GM12874 (cell line): ENCODE measurements at regions not wholly inside any gene's neighbourhood (a gene's known extent, or its start where the extent isn't known, plus 50 kb on each side); places are given as distances from the start of the nearest gene placed in this dataset.

Experiments used
- TF ChIP-seq, protein P1 (sequence below): IDR thresholded peaks from 2 replicates; pipeline ENCODE4 v1.5.1; 2011; ENCODE audit warnings: low read depth, mild to moderate bottlenecking, control low read depth, low read length, moderate library complexity; ENCODE audit not compliant: insufficient read depth

DNA sequence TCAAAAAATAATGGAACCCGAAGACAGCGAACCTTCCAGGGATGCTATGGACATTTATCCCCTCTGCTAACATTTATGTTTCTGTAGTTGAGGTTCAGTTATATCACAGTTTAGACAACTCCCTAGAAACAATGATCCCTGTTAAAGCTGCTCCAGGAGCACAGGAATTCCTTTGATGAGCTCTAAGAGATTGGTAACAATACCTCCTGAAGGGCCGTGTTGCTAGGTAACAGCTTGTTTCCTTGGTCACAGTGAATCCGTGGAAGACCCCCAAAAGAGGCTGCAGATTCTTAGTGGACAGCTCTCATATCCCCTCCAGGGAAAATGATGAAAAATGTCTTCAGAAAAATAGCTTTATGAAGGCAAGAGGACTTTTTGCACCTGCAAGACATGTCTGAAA is 160.2 kb downstream of the SERPINI1 start:
- TF ChIP-seq, protein P1, sequence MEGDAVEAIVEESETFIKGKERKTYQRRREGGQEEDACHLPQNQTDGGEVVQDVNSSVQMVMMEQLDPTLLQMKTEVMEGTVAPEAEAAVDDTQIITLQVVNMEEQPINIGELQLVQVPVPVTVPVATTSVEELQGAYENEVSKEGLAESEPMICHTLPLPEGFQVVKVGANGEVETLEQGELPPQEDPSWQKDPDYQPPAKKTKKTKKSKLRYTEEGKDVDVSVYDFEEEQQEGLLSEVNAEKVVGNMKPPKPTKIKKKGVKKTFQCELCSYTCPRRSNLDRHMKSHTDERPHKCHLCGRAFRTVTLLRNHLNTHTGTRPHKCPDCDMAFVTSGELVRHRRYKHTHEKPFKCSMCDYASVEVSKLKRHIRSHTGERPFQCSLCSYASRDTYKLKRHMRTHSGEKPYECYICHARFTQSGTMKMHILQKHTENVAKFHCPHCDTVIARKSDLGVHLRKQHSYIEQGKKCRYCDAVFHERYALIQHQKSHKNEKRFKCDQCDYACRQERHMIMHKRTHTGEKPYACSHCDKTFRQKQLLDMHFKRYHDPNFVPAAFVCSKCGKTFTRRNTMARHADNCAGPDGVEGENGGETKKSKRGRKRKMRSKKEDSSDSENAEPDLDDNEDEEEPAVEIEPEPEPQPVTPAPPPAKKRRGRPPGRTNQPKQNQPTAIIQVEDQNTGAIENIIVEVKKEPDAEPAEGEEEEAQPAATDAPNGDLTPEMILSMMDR: no peak

GRCh38 chr3:167895178-167895577 is 159.7 kb downstream of the SERPINI1 start:
- TF ChIP-seq, protein P1: no peak

- TF ChIP-seq, protein P1: no peak
Observed at GRCh38 chr3:167892205-167892604, 156.7 kb downstream of the SERPINI1 start.

- TF ChIP-seq, protein P1: no peak
Observed at GRCh38 chr3:167887096-167887495, 151.6 kb downstream of the SERPINI1 start.

- TF ChIP-seq, protein P1: no peak
Observed at GRCh38 chr3:167886690-167887089, 151.2 kb downstream of the SERPINI1 start.

GRCh38 chr3:167885277-167885676 is 149.8 kb downstream of the SERPINI1 start:
- TF ChIP-seq, protein P1: no peak

DNA sequence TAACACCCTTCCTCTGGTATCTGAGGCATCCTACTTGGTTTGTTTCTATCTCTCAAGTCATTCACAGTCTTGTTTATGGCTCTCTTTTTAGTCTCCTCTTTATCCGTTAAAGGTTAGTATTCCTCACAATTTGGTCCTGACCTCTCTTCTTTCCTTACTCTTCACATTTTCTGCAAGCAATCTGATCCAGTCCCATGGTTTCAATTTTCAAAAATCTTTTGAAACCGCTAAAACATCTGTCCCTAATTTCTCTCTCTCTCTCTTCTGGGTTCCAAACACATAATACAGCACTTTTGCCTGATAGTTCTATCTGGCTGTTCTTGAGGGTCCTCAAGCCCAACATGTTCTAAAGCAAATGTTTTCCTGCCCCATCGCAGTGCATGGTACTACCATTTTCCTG is 149.0 kb downstream of the SERPINI1 start:
- TF ChIP-seq, protein P1: no peak

DNA sequence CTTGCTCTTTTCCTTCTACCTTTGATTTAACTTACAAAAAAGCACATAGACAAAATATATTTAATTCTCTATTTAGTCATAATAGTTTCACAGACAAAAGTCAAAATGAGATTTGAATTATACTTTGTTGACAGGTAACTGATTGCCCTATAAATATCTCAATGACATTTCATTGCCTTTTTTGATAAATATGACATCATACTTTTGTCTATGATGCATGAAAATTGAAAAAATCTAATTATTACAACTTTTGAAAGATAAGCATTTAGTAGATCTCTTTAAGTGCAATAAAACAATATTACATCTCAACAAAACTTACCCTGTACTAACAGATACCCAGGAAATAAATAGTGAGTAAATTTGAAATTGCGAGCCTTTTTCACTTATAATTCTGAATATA is 147.9 kb downstream of the SERPINI1 start:
- TF ChIP-seq, protein P1: no peak
